GM12873 (cell line): ENCODE measurements at regions not wholly inside any gene's neighbourhood (a gene's known extent, or its start where the extent isn't known, plus 50 kb on each side); places are given as distances from the start of the nearest gene placed in this dataset.

ENCODE experiments used
- TF ChIP-seq, protein P1 (sequence below): IDR thresholded peaks from 2 replicates; pipeline ENCODE4 v1.5.1; 2012; ENCODE audit warnings: low read depth, mild to moderate bottlenecking, moderate library complexity, low read length, control low read depth; ENCODE audit not compliant: insufficient read depth; ENCODE audit errors: missing control alignments

DNA sequence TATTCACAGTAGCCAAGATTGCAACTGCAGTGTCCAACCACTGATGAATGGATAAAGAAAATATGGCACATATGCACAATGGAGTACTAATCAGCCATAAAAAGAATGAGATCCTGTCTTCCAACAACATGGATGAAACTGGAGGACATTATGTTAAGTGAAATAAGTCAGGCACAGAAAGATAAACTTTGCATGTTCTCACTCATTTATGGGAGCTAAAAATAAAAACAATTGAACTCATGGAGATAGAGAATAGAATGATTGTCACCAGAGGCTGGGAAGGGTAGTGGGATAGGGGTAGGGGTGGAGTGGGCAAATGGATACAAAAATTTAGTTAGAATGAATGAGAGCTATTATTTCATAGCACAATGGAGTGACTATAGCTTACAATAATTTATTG lies 305.5 kb upstream of the ETAA1 start:
- TF ChIP-seq, protein P1, sequence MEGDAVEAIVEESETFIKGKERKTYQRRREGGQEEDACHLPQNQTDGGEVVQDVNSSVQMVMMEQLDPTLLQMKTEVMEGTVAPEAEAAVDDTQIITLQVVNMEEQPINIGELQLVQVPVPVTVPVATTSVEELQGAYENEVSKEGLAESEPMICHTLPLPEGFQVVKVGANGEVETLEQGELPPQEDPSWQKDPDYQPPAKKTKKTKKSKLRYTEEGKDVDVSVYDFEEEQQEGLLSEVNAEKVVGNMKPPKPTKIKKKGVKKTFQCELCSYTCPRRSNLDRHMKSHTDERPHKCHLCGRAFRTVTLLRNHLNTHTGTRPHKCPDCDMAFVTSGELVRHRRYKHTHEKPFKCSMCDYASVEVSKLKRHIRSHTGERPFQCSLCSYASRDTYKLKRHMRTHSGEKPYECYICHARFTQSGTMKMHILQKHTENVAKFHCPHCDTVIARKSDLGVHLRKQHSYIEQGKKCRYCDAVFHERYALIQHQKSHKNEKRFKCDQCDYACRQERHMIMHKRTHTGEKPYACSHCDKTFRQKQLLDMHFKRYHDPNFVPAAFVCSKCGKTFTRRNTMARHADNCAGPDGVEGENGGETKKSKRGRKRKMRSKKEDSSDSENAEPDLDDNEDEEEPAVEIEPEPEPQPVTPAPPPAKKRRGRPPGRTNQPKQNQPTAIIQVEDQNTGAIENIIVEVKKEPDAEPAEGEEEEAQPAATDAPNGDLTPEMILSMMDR = no peak

GRCh38 chr2:67095121-67095520 lies 302.0 kb upstream of the ETAA1 start:
- TF ChIP-seq, protein P1 = no peak

GRCh38 chr2:67096886-67097285 lies 300.2 kb upstream of the ETAA1 start:
- TF ChIP-seq, protein P1 = no peak

- TF ChIP-seq, protein P1 = no peak
Observed at GRCh38 chr2:67103157-67103556, 294.0 kb upstream of the ETAA1 start.

- TF ChIP-seq, protein P1 = no peak
Observed at GRCh38 chr2:67108231-67108630, 288.9 kb upstream of the ETAA1 start.

- TF ChIP-seq, protein P1 = no peak
Observed at GRCh38 chr2:67124531-67124930, 272.6 kb upstream of the ETAA1 start.

DNA sequence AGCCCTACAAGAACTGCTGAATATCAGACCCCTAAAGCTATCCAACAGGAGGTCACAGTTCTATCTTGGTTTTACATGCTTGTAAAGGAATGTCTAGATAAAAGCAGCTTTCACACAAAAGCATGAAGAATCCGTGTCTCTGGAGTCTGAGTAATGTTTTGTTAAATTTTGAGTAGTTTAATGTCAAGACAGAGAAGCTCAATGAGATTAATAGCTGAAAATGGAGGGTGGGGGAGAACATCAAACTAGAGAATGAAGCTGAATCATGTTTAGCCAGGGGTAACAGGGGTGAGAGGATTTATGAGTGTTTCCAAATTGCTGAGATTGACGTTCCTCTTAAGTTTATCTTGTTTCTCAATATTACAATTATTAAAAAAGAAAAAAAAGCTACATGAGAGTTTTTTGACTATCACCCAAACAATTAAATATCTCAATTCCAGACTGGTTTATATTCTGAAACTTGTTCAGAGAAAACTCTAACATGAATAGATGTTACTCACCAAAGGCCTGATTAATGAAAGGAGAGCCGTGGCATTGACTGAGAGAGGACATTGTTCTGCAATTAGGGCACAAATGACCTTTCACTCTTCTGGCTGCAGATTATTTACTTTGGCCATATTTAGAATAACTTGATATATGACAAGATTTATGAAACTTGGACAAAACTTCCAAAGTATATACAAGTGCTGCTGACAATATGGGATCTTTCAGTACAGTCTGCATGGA lies 266.4 kb upstream of the ETAA1 start:
- TF ChIP-seq, protein P1 = no peak

- TF ChIP-seq, protein P1 = no peak
Observed at GRCh38 chr2:67131257-67131609, 265.9 kb upstream of the ETAA1 start.
